ENCODE measurements at regions not wholly inside any gene's neighbourhood (a gene's known extent, or its start where the extent isn't known, plus 50 kb on each side); places are given as distances from the start of the nearest gene placed in this dataset.

- DNase-seq: no peak
Measured at GRCh38 chr9:79247021-79247420, 324.7 kb upstream of the TLE4 start.

GRCh38 chr9:79250806-79251205 lies 321.0 kb upstream of the TLE4 start:
- DNase-seq: no peak

- DNase-seq: no peak
Measured at GRCh38 chr9:79254900-79255650, 316.7 kb upstream of the TLE4 start.

GRCh38 chr9:79255651-79256260 lies 316.0 kb upstream of the TLE4 start:
- DNase-seq: no peak

GRCh38 chr9:79256691-79257213 lies 315.0 kb upstream of the TLE4 start:
- no peak for DNase-seq

- no peak for DNase-seq
Measured at GRCh38 chr9:79257228-79257781, 314.5 kb upstream of the TLE4 start.

- no peak for DNase-seq
Measured at GRCh38 chr9:79257790-79258351, 313.9 kb upstream of the TLE4 start.

GRCh38 chr9:79259858-79260257 lies 311.9 kb upstream of the TLE4 start:
- DNase-seq: no peak

GRCh38 chr9:79263628-79264027 lies 308.1 kb upstream of the TLE4 start:
- no peak for DNase-seq

GRCh38 chr9:79264041-79264440 lies 307.7 kb upstream of the TLE4 start:
- DNase-seq: no peak

- no peak for DNase-seq
Measured at GRCh38 chr9:79264511-79265355, 307.0 kb upstream of the TLE4 start.

GRCh38 chr9:79266986-79267385 lies 304.8 kb upstream of the TLE4 start:
- DNase-seq: no peak

GRCh38 chr9:79268806-79269205 lies 303.0 kb upstream of the TLE4 start:
- DNase-seq: no peak

GRCh38 chr9:79273311-79273710 lies 298.5 kb upstream of the TLE4 start:
- no peak for DNase-seq

- DNase-seq: no peak
Measured at GRCh38 chr9:79279356-79279755, 292.4 kb upstream of the TLE4 start.

GRCh38 chr9:79280691-79281090 lies 291.1 kb upstream of the TLE4 start:
- no peak for DNase-seq

- no peak for DNase-seq
Measured at GRCh38 chr9:79284081-79284480, 287.7 kb upstream of the TLE4 start.

- no peak for DNase-seq
Measured at GRCh38 chr9:79286992-79287707, 284.6 kb upstream of the TLE4 start.

GRCh38 chr9:79287708-79288290 lies 284.0 kb upstream of the TLE4 start:
- DNase-seq: no peak

GRCh38 chr9:79289856-79290255 lies 281.9 kb upstream of the TLE4 start:
- DNase-seq: no peak

GRCh38 chr9:79292731-79293280 lies 279.0 kb upstream of the TLE4 start:
- DNase-seq: no peak

GRCh38 chr9:79300068-79300467 lies 271.7 kb upstream of the TLE4 start:
- DNase-seq: no peak
